Activated CD8-positive, alpha-beta memory T cell treated with anti-CD3 and anti-CD28 coated beads, Interleukin-2, amount 50 U/mL, for 48 hours (primary cell): ENCODE measurements at regions not wholly inside any gene's neighbourhood (a gene's known extent, or its start where the extent isn't known, plus 50 kb on each side); places are given as distances from the start of the nearest gene placed in this dataset.
"Not testable (repeated sequence)": the region's sequence is repeated elsewhere in the genome, so short reads cannot be mapped to it uniquely, and the experiment has no call there.

Experiments used
- DNase-seq: peaks from one replicate; pipeline ENCODE4 v3.0.0-alpha.2; 2020

DNA sequence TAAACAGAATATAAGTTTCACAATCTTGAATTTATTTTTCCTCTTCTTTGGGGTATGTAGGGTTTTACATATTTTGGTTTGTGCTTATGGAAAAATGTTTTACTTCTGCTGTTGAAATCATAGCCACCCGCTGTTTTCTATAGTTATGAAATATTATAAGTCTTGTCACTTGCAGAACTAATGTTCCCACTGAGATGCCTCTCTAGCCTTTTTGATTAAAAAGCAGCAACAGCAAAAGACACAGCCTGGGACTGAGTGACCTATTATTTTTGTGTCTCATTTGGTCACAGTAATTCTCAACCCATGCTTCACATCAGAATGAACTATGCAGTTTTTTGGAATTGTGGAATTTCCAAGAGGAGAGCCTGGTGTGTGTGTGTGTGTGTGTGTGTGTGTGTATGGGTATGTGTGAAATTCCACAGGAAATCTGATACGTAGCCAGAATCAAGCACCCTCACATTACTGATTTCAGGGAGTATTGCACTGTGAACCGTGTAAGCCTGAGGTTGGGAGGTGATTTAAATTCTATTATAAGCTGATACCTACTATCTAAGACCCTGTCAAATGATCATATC lies 55.7 kb upstream of the FRMD6 start:
- DNase-seq: no peak

DNA sequence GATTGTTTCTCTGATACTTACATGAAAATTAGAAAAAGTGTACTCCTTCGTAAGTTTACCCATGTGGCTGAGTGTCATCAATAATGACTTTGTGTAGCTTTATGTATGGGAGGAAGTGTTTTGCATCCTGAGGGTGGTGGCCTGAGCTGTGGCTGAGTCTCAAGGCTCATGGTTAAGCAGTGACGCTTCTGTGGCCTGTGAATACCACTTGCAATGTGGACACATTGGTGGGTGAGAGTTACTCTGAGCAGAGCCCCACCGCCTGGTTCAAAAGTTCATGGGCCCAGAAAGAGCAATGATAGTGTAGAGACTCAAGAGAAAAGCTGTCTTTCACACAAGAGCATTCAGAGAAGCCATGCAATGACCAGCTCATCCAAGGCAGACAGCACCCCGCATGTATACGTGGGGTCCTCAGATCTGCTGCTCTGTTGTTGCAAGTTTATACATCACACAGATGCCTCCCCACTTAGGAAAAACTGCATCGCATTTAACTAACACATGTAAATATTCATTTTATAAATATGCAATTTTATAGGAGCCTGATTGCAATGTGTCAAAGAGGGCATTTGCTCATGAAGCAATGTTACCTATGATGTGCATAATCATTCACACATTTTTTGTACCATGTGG lies 55.1 kb upstream of the FRMD6 start:
- no peak for DNase-seq

DNA sequence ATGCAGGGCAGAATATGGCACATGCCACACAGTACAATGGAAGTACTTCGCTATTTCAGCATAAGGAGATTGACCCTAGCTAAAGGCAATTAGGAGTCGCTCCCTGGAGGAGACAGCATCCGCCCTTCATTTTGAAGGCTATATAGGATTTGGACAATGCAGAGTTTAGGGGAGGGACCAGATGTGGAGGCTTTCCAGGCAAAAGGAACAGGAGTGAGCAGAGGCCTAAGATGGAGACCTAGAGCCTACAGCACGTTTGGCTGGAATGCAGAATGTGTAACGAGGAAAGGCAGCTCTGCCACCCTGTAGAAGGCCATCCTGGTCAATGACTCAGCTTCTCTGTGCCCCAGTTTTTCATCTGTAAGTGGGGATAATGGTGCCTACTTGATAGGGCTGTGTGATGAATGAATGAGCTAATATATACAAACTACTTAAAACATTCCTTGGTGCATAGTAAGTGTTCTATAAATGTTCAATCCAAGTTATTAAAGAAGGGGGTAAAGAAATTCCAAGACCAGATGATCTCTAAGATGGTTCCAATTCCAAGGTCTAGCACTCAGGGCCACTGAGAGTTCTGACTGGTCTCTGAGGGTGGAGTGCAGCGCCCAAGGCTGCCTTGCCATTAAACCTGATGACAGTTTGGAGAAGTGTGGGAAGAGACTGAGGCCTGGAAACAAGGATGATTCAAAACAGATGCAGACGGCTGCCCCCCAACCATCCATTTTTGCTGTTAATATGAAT lies 54.3 kb upstream of the FRMD6 start:
- DNase-seq: no peak

DNA sequence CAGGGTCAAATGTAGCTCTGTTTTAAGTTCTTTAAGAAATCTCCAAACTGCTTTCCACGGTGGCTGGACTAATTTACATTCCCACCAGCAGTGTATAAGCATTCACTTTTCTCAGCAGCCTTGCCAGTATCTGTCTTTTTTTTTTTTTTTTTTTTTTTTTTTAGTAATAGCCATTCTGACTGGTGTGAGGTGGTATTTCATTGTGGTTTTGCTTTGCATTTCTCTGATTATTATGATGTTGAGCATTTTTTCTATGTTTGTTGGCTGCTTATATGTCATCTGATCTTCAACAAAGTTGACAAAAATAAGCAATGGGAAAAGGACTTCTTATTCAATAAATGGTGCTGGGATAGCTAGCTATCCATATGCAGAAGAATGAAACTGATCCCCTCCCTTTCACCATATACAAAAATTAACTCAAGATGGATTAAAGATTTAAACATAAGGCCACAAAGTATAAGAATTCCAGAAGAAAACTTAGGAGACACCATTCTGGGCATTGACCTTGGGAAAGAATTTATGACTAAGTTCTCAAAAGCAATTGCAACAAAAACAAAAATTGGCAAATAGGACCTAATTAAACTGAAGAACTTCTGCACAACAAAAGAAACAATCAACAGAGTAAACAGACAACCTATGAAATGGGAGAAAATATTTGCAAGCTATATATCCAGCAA lies 52.6 kb upstream of the FRMD6 start:
- not testable (repeated sequence) for DNase-seq

DNA sequence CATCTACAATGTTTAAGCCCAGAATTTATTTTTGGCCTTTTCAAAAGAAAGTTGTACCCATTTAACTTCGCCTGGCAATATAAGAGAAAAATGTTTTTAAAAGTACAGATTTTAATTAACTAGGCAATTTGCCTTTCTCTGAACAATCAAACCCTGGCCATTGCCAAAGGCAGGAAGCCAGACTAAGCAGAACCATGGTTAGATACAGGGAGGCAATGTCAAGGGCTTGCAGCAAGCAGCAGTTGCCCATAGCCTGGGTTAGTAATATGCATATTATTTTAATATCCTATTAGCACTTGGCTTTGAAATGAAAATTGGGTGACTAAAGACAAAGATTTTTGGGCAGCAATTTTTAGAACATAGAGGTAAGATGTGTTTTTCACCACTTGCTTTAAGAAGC lies 51.1 kb upstream of the FRMD6 start:
- no peak for DNase-seq
